ENCODE measurements at regions not wholly inside any gene's neighbourhood (a gene's known extent, or its start where the extent isn't known, plus 50 kb on each side); places are given as distances from the start of the nearest gene placed in this dataset.

DNA sequence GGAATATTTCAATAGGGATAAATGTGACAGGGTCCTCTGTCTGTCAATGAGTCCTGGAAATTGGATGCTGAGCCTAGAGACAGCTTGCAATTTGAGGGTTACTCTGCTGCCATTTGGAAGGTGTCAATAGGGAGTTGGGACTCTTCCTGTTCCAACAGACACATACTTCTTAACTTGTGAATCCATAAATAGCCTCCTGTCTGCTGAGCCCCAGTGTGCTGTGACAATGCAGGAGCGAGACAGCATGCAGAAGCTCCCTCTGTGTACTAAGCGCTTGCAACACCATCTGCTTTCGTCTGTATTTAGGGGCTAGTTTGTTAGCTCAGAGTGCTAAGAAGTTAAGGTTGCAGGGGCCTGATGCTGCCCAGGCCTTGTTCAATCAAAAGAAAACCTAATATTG lies 58.5 kb upstream of the GPR12 start:
- H3K9me3 ChIP-seq: no peaks in the 10 kb centered on the region
- no peak overlapping the region for H3K27ac ChIP-seq
- TF ChIP-seq, protein P1, sequence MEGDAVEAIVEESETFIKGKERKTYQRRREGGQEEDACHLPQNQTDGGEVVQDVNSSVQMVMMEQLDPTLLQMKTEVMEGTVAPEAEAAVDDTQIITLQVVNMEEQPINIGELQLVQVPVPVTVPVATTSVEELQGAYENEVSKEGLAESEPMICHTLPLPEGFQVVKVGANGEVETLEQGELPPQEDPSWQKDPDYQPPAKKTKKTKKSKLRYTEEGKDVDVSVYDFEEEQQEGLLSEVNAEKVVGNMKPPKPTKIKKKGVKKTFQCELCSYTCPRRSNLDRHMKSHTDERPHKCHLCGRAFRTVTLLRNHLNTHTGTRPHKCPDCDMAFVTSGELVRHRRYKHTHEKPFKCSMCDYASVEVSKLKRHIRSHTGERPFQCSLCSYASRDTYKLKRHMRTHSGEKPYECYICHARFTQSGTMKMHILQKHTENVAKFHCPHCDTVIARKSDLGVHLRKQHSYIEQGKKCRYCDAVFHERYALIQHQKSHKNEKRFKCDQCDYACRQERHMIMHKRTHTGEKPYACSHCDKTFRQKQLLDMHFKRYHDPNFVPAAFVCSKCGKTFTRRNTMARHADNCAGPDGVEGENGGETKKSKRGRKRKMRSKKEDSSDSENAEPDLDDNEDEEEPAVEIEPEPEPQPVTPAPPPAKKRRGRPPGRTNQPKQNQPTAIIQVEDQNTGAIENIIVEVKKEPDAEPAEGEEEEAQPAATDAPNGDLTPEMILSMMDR (IDR thresholded peaks at IDR 0.05): no peak
- intact Hi-C loops (cut with DNase I; ENCODE audit: low total_unique reads): no loop called here
- H3K4me1 ChIP-seq: no peaks in the 10 kb centered on the region
- H3K4me3 ChIP-seq: no peak overlapping the region
- H3K36me3 ChIP-seq: no peaks in the 10 kb centered on the region
- no peak for DNase-seq
- no peaks in the 10 kb centered on the region for H3K27me3 ChIP-seq

- H3K4me3 ChIP-seq: no peak overlapping the region
- no peaks in the 10 kb centered on the region for H3K4me1 ChIP-seq
- H3K36me3 ChIP-seq: no peaks in the 10 kb centered on the region
- no peaks in the 10 kb centered on the region for H3K9me3 ChIP-seq
- DNase-seq: no peak
- H3K27me3 ChIP-seq: peaks cover 0 to 2% of the 10 kb centered on the region in 2 donors
- intact Hi-C loops (cut with DNase I; ENCODE audit: low total_unique reads): no loop called here
- TF ChIP-seq, protein P1 (IDR thresholded peaks at IDR 0.05): no peak
- H3K27ac ChIP-seq: no peak overlapping the region
Observed at GRCh38 chr13:26816881-26817280, 56.3 kb upstream of the GPR12 start.

DNA sequence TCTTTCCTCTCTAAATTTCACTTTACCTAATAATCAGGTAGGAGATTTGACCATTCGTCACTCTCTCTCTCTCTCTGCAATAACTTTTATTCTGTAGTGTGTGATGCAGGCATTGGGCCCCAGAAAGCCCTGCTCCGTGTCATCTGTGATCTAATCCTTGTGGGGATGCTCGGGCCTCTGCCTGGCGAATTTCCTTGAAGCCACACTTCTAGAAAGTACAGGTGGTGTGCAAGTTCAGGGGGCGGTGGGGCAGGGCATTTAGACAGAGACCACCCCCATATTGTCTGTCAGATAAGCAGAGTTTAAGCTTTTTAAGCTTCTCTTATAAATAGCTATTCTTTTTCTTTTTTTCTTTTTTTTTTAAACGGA lies 53.4 kb upstream of the GPR12 start:
- H3K36me3 ChIP-seq: no peaks in the 10 kb centered on the region
- no peaks in the 10 kb centered on the region for H3K9me3 ChIP-seq
- TF ChIP-seq, protein P1 (IDR thresholded peaks at IDR 0.05): no peak
- no peak overlapping the region for H3K4me3 ChIP-seq
- no peak overlapping the region for H3K27ac ChIP-seq
- DNase-seq: no peak
- H3K27me3 ChIP-seq: peaks cover 0 to 2% of the 10 kb centered on the region in 2 donors
- intact Hi-C loops (cut with DNase I; ENCODE audit: low total_unique reads): no loop called here
- no peaks in the 10 kb centered on the region for H3K4me1 ChIP-seq

- DNase-seq: no peak
- no peaks in the 10 kb centered on the region for H3K4me1 ChIP-seq
- intact Hi-C loops (cut with DNase I; ENCODE audit: low total_unique reads): no loop called here
- no peak overlapping the region for H3K4me3 ChIP-seq
- no peaks in the 10 kb centered on the region for H3K36me3 ChIP-seq
- TF ChIP-seq, protein P1 (IDR thresholded peaks at IDR 0.05): no peak
- peaks cover 0 to 2% of the 10 kb centered on the region in 2 donors for H3K27me3 ChIP-seq
- H3K9me3 ChIP-seq: no peaks in the 10 kb centered on the region
- H3K27ac ChIP-seq: no peak overlapping the region
Observed at GRCh38 chr13:26813321-26813979, 52.9 kb upstream of the GPR12 start.

DNA sequence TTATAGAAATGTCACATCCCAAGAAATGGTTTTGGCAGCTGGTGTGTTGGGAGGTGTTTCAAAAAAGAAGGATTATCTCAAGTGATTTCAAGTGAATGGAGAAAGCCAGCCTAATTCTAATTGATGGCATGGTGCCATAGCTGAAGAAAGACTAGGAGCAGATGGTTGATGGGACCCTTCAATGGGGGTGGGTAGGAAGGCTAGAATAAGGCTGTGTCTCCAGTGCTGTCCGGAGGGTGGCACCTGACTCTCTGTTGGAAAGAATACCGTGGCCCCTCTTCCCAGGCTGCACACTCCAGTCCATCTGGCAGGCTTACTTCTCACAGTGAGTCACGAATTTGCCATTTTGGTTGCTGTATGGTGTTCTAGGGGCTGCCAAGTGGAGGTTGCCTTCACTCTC lies 51.0 kb upstream of the GPR12 start:
- DNase-seq: no peak
- TF ChIP-seq, protein P1 (IDR thresholded peaks at IDR 0.05): no peak
- intact Hi-C loops (cut with DNase I; ENCODE audit: low total_unique reads): no loop called here

More for the DNA sequence above, 51.0 kb upstream of the GPR12 start:
- no peak overlapping the region for H3K27ac ChIP-seq
- no peaks in the 10 kb centered on the region for H3K36me3 ChIP-seq
- no peaks in the 10 kb centered on the region for H3K9me3 ChIP-seq
- no peak overlapping the region for H3K4me3 ChIP-seq
- peaks cover 0 to 2% of the 10 kb centered on the region in 2 donors for H3K27me3 ChIP-seq
- no peaks in the 10 kb centered on the region for H3K4me1 ChIP-seq
